ENCODE measurements at regions not wholly inside any gene's neighbourhood (a gene's known extent, or its start where the extent isn't known, plus 50 kb on each side); places are given as distances from the start of the nearest gene placed in this dataset.

- H3K27ac ChIP-seq, result no peak overlapping the region
- H3K4me3 ChIP-seq, result no peak overlapping the region
- intact Hi-C loops (cut with DNase I), result no loop called here
Measured at GRCh38 chr4:123312951-123313592, 83.5 kb upstream of the SPRY1 start.

GRCh38 chr4:123315617-123316016 is 81.0 kb upstream of the SPRY1 start:
- H3K4me3 ChIP-seq, result no peak overlapping the region
- H3K27ac ChIP-seq, result no peak overlapping the region
- no peaks in the 10 kb centered on the region for H3K27me3 ChIP-seq
- no peak for TF ChIP-seq POLR2AphosphoS5 (IDR thresholded peaks at IDR 0.05; ENCODE audit: insufficient read depth in 1 of 2, low read depth in 1 of 2)
- no peak for TF ChIP-seq POLR2A (IDR thresholded peaks at IDR 0.05)
- no peak for TF ChIP-seq CTCF (IDR thresholded peaks at IDR 0.05)
- intact Hi-C loops (cut with DNase I), result no loop called here
- peaks cover 0 to 4% of the 10 kb centered on the region in 2 donors for H3K36me3 ChIP-seq
- no peaks in the 10 kb centered on the region for H3K9me3 ChIP-seq
- no peak for DNase-seq (ENCODE audit: extremely low spot score in 2 of 2)
- no peaks in the 10 kb centered on the region for H3K4me1 ChIP-seq

More at GRCh38 chr4:123312951-123313592, 83.5 kb upstream of the SPRY1 start:
- Histone ChIP-seq H3K27me3 (no peaks in the 10 kb centered on the region), H3K36me3 (peaks cover 0 to 4% of the 10 kb centered on the region in 2 donors), H3K4me1 (no peaks in the 10 kb centered on the region), H3K9me3 (no peaks in the 10 kb centered on the region)
- no peak for TF ChIP-seq POLR2AphosphoS5 (IDR thresholded peaks at IDR 0.05; ENCODE audit: insufficient read depth in 1 of 2, low read depth in 1 of 2)
- TF ChIP-seq CTCF (IDR thresholded peaks at IDR 0.05), result no peak
- TF ChIP-seq POLR2A (IDR thresholded peaks at IDR 0.05), result no peak
- no peak for DNase-seq (ENCODE audit: extremely low spot score in 2 of 2)

GRCh38 chr4:123317211-123317610 is 79.4 kb upstream of the SPRY1 start:
- H3K27ac ChIP-seq, result no peak overlapping the region
- H3K4me1 ChIP-seq, result no peaks in the 10 kb centered on the region
- intact Hi-C loops (cut with DNase I), result no loop called here
- TF ChIP-seq CTCF (IDR thresholded peaks at IDR 0.05) (no peak), POLR2AphosphoS5 (IDR thresholded peaks at IDR 0.05; ENCODE audit: insufficient read depth in 1 of 2, low read depth in 1 of 2) (no peak), POLR2A (IDR thresholded peaks at IDR 0.05) (no peak)
- H3K36me3 ChIP-seq, result peaks cover 0 to 4% of the 10 kb centered on the region in 2 donors
- no peaks in the 10 kb centered on the region for H3K27me3 ChIP-seq
- peaks cover 3% of the 10 kb centered on the region for H3K9me3 ChIP-seq
- H3K4me3 ChIP-seq, result no peak overlapping the region
- no peak for DNase-seq (ENCODE audit: extremely low spot score in 2 of 2)

GRCh38 chr4:123319639-123320038 is 77.0 kb upstream of the SPRY1 start:
- Histone ChIP-seq H3K9me3 (peaks cover 3% of the 10 kb centered on the region), H3K4me3 (no peak overlapping the region), H3K27me3 (no peaks in the 10 kb centered on the region), H3K27ac (no peak overlapping the region), H3K36me3 (peaks cover 0 to 4% of the 10 kb centered on the region in 2 donors), H3K4me1 (no peaks in the 10 kb centered on the region)
- no peak for DNase-seq (ENCODE audit: extremely low spot score in 2 of 2)
- no peak for TF ChIP-seq CTCF (IDR thresholded peaks at IDR 0.05)
- TF ChIP-seq POLR2A (IDR thresholded peaks at IDR 0.05), result no peak
- TF ChIP-seq POLR2AphosphoS5 (IDR thresholded peaks at IDR 0.05; ENCODE audit: insufficient read depth in 1 of 2, low read depth in 1 of 2), result no peak
- intact Hi-C loops (cut with DNase I), result no loop called here

GRCh38 chr4:123323998-123324397 is 72.6 kb upstream of the SPRY1 start:
- Histone ChIP-seq H3K4me1 (no peaks in the 10 kb centered on the region), H3K4me3 (no peak overlapping the region), H3K27me3 (no peaks in the 10 kb centered on the region), H3K36me3 (no peaks in the 10 kb centered on the region), H3K9me3 (peaks cover 3% of the 10 kb centered on the region), H3K27ac (no peak overlapping the region)
- no peak for DNase-seq (ENCODE audit: extremely low spot score in 2 of 2)
- intact Hi-C loops (cut with DNase I), result no loop called here
- TF ChIP-seq POLR2AphosphoS5 (IDR thresholded peaks at IDR 0.05; ENCODE audit: insufficient read depth in 1 of 2, low read depth in 1 of 2) (no peak), POLR2A (IDR thresholded peaks at IDR 0.05) (no peak), CTCF (IDR thresholded peaks at IDR 0.05) (no peak)

Measured in vagina (tissue), 2 donors.